Activated CD8-positive, alpha-beta memory T cell treated with anti-CD3 and anti-CD28 coated beads for 1 hour (primary cell): ENCODE measurements at regions not wholly inside any gene's neighbourhood (a gene's known extent, or its start where the extent isn't known, plus 50 kb on each side); places are given as distances from the start of the nearest gene placed in this dataset.
"Not testable (repeated sequence)": the region's sequence is repeated elsewhere in the genome, so short reads cannot be mapped to it uniquely, and the experiment has no call there.

ENCODE experiments used
- DNase-seq, 2 donors: peaks; one replicate each; pipeline ENCODE4 v3.0.0-alpha.2; 2020; ENCODE audit warnings: low read depth in 1 of 2; ENCODE audit errors: extremely low read depth in 1 of 2

DNA sequence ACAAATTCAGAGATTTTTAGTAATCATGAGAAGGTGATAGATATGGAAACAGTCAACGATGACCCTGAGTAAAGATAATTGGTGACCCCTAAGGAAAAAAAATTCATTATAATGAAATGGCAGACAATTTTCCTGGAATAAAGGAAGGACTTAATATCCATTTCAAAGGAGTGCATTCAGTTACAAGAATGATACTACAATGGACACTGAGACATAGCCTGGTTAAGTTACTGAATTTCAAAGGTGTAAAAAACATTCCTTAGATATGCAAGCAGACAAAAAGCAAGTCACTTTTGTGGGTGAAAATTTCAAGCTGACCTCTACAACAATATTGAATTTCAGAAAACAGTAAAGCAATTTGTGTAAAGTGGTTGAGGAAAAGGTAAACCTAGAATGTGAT is 1012.5 kb upstream of the SEMA6A start:
- DNase-seq: no peak

DNA sequence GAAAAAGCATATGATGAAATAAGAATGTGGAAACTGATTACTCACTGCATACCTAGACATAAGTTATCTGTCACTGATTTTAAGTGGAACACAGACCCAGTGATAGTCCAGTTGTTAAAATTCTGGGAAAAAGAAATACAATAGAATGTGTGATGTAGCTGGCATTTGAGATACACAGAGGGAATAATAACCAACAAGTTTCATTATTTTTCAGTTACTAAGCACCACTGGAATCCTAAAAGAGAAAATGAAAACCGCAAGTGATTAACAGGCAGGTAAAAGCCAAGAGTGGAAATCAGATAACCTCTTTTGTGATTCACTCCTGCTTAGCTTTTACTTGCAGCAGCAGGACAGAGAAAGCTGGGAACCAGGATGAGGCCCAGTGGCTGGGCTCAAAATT is 994.0 kb upstream of the SEMA6A start:
- no peak for DNase-seq

DNA sequence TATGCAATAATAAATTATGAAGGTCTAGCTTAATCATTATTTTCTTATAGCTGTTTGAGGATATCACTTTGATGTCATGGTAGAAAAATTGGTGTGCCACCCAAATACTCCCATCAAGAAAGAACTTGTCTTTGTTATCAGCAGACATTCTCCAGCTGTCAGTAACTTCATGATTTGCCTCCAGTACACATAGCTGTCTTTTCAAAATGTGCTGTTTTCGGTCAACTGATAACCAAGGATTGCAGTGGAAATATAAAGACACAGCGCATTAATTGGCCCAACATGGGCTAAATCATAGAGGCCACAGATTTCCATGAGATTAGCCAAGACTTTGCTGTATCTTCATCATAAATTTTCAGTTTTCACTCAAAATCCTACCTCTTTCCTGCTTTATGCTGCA is 993.5 kb upstream of the SEMA6A start:
- no peak for DNase-seq

DNA sequence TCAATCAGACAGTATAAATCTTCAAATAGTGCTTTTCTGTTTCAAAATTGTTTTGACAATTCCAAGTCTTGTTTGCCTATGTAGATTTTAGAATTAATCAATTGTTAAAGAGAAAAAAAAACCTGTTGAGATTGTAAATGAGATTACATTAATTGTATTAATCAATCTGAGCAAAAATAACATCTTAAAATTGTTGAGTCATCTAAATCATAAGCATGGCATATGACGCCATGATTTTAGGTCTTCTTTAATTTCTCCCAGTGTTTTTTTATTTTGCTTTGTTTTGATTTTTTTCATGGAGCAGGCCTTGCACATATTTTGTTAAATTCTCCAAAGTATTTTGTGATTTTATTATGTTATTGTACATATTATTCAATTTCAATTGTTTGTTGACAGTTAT is 988.0 kb upstream of the SEMA6A start:
- DNase-seq: no peak

DNA sequence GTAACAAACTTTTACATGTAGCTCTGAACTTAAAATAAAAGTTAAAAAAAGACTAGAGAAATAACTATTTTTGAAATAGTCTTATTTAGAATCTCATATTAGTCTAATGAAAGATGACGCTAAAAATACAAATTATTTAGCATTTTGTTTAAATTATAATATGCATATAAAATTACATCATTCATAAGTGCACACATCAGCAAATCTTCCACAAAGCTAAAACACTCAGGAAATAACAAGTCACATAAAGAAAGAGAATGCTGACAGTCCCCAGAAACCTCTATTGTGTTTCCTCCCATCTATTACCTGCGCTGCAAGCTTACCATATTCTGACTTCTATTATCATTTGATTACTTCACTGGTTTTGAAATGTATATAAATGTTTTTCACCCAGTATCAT is 986.9 kb upstream of the SEMA6A start:
- DNase-seq: no peak

DNA sequence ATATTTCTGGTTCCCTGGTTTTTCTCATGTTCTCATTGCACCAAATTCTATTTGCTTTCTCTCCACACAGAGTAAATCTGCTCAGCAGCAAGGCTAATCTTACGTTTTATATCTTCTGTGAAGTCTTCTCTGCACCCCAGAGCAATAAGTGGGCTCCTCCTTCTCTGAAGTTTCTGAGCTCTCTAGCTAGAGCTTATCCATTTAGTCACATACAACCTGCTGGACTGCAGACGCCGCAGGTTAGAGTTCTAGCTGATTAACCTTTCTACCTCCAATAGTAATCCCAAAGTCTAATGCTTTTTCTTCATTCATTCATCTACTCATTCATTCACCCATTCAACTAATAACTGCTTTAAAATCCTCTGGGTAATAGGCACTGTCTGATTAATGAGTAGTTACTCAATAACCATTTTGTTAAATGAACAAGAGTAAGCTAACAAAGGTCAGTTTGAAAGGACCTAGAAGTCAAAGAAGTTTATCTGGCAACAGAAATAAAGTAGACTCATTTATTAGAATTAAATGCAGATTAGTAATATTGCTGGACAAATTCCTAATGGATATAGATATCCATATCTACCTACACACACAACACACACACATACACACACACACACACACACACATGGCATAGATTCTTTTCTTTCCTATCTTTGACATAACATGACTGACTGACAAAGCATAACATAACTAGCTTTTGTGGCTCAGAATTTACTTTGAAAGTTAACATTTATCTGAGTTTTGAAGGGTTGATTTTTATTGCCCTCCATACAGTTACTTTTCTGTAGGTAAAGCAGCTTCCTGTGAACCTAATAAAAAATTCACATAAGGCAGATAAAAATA is 984.6 kb upstream of the SEMA6A start:
- DNase-seq: no peak

DNA sequence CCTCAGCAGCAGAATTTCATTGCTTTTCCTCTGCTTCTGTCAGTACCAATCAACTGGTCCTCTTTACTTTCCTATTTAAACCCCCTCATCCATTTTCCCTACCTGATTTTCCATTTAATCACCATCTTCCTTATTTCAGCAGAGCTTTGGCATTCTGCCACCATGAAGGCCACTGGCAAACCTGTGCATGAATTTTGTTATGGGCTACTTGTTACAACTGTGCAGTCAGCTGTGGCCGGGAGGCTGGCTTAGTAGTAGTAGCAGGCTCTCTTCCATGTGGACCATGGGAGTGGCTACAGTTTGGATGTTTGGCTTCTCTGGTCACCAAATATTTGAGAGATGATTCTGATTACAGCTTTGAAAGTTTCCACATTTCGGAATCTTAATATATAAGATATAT is 976.6 kb upstream of the SEMA6A start:
- DNase-seq: no peak

DNA sequence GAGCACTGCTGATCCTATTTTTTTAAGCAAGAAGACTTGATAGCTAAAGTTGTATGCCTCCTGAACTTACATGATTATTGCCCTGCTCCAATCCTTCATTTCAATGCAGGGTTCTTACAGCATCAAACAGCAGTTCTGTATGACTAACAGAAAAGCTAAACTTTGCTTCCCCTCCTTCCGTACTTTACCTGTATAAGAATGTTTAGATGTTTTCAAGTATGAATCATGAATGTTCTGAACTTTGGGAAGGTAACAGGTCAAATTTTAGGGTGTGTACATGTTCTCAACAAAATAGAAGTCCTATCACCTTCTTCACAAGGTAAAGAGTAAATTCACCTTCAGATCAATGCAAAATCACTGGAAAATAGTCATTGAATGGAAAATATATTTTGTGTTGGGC is 972.6 kb upstream of the SEMA6A start:
- no peak for DNase-seq

DNA sequence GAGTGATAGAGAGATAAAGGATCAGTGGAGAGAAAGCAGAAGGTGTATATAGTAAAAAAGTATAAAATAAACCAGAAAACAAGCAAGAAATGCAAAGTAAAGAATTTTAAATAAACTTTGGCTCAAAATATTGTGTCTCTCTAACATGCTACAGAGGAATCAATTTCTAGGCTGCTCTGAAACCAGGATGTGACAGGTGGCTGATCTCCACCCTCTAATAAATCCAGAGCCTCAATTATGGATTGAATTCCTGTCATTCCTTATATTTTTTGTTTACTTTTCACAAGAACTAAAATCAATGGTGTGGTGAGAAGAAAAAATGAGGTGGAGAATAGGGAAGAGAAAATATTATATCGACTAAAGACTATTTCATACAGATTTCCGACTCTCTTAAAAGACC is 965.1 kb upstream of the SEMA6A start:
- DNase-seq: no peak

DNA sequence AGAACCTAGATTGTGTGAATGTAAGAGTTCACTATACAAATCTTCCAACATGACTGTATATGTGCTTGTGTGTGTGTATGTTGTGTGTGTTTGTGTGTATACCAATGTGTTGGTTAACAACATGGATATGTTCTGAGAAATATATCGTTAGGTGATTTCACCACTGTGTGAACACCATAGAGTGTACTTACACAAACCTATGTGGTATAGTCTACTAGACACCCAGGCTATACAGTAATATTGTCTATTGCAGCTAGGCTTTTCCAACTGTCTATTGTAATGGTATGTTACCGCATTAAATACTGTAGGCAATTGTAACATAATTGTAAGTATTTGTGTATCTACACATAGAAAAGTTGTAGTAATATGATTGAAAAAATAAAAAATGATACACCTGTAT is 959.2 kb upstream of the SEMA6A start:
- no peak for DNase-seq

DNA sequence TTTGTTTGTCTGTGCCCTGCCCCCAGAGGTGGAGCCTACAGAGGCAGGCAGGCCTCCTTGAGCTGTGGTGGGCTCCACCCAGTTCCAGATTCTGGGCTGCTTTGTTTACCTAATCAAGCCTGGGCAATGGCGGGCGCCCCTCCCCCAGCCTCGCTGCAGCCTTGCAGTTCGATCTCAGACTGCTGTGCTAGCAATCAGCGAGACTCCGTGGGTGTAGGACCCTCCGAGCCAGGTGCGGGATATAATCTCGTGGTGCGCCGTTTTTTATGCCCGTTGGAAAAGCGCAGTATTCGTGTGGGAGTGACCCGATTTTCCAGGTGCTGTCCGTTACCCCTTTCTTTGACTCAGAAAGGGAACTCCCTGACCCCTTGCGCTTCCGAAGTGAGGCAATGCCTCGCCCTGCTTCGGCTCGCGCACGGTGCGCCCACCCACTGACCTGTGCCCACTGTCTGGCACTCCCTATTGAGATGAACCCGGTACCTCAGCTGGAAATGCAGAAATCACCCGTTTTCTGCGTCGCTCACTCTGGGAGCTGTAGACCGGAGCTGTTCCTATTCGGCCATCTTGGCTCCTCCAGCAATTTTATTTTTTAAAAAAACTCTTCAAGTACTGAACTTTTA is 958.5 kb upstream of the SEMA6A start:
- not testable (repeated sequence) for DNase-seq

DNA sequence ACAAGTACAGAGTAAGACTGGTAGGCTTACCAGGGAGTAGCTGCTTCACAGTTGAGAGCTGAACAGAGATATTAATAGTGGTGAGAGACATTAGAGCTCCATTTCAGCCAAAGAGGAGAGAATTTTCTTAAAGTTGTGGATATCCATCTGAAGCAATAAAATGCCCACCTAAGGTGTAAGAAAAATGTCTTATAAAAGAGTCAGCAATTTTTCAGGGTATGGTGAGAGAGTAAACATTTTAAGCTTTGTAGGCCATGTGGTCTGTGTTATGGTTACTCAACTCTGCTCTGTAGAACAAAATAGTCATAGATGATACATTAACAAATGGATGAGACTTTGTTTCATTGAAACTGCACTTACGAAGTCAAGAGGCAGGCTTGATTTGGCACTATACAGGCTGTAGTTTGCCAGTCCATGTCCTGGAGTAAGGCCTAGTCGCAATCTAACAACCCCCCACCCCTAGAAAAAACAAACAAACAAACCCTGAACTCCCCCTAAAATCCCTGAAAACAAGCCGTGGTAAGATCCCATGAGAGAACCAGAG is 945.4 kb upstream of the SEMA6A start:
- DNase-seq: no peak

DNA sequence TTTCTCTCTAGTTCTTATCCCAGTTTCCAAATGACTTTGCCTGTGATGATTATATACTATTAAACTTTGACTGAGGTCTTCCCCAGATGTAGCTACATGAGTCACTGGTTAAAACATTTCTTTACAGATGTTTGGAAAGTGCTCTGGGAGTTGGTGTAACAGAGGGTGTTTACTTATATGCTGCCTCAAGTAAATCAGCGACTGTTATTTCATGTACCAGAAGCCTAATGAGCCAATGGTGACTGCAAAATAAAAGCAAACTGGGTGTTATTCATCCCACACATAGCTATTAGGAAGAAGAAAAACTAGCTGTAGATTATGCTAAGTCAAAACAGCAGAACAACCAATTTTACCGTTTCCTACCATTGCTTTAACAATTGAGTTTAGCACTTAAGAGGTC is 929.7 kb upstream of the SEMA6A start:
- DNase-seq: no peak

DNA sequence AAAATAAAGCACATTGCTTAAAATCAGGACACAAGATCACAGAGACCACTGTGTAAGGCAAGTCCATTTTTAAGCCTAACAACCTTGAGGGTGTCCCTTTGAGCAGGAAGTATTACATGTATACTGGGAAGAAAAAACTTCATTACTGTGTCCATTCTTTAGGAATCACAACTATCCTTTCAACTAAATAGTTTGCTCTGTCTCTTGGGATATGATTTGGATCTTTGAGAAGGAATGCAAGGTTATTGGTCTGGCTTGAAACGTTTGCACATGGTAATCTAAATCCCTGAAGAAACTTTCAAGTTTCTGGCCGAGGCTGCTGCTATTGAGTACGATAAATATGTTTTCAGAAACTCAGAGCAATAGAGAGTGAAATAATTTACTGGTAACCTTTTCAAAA is 923.0 kb upstream of the SEMA6A start:
- DNase-seq: no peak

DNA sequence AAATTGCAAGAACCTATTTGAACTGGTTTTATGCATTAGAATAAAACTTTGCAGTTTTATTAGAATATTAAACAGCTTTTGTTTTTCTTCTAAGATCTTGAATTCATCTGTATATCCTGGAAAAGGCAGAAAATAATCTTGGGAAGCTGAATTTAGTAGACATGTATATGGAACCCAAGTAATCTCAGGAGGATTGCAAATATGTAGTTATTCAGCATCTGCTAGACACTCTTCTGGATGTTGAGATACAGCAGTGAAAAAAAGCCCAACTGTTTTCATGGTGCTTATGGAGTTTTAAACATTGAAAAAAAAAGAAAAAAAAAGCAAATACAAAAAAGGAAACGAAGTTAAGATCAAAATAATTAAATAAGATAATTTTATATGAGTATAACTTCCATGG is 922.2 kb upstream of the SEMA6A start:
- no peak for DNase-seq

DNA sequence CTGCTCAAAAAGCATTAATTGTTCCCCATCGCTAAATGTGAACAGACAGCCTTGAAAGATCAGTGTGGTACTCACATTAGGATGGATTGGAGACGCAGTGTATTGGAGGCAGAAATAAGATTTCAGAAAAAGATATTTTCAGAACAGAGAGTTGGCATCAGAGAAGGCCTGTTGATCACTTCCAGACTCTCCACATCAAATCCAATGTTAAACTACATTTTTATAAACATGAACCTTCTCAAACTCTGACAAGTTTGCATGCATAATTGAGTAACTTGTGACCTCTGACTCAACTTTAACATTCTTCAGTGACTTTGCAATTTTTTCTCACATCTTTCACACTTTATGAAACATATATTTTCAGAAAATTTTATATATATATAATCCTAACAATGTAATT is 919.6 kb upstream of the SEMA6A start:
- no peak for DNase-seq

DNA sequence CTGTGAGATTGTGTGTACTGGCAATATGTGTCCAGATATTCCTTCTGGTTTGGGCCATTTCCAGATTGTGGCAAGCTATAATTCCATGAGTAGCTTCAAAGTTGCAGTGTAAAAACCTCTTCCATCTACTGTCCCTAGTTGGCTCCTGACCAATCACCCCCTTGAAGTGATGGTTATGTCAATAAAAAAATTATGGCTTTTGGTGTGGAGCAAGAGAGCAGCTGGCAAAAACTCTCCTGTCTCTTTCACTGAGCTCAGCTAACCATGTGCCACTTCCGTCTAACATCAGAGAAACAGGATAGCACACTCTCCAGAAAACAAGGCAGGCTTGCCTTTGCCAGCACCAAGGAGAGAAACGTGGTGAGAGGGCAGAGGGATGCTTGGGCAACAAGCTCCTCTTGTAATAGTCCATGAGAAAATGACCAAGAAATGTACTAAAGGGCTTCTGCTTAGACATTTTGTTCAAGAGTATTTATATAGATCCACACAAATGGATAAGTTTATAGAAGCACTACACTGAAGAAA is 914.4 kb upstream of the SEMA6A start:
- DNase-seq: no peak

DNA sequence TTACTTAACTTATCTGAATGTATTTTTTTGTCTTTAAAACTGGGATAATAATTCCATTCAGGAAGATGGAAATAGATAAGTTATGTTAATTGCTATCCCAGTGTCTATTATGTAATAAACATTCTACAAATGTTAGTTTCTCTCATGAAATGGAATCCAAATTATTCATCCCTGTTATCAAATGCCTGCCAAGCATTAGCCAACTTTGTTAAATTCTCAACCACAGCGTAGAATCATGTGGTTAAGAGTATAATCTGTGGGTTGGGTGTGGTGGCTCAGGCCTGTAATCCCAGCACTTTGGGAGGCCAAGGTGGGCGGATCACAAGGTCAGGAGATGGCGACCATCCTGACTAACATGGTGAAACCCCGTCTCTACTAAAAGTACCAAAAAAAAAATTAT is 912.9 kb upstream of the SEMA6A start:
- no peak for DNase-seq

DNA sequence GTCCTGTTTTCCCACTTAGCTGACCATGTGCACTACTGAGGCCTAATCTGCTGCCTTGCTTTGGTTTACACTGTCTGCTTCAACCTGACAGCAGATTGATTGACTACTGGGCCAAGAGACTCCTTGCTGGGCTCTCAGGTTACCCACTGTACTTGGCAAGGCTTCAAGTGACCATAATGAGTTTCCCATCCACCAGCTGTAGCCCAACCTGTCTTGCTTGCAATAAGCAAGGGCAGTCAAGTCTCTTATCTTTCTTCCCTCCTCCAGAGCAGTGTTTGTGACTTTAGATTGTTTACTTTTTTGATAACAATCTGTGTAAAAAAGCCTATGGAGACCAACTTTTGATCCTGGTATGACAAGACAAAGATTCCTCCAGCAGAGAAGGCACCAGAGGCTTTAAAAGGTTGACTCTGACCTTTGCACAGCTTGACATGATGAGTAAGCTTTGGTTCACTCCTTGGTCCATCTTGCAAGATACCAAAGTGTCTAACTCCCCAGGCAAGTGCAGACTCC is 912.3 kb upstream of the SEMA6A start:
- no peak for DNase-seq

DNA sequence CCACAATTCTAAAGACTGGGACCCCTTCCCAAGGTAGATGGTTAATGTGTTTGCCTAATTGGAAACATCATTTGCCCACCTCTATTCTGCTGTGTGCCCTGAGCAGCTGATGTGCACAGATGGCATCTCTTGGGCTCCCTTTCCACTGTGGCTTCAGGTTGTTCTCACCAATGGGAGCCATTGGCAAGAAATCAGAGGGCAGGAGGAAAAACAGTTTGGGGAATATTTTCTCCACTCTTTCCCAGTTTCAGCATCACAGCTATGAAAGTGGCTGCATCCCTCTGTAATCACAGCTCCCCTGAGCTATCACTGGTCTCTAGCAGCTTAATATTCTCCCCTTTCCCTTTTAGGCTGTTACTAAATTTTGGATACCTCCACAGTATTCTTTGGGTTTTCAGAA is 911.6 kb upstream of the SEMA6A start:
- DNase-seq: no peak

DNA sequence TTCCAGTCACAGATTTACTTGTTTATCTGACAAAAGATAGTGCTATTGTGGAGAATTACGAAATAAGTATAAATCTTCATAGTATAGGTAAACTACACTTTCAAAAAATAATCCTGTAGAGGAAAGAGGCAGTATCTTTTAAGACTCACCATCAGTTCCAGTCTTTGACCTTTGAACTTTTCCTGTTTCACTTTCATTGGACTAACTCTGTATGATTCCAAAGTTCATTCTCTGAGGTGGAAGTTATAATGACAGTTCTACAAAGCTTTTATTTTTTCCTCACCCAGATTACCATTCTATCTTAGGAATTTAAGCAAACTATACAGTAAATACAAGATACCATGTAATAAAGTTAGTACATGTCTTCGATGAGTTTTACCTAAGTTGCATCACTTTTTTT is 901.3 kb upstream of the SEMA6A start:
- DNase-seq: no peak

DNA sequence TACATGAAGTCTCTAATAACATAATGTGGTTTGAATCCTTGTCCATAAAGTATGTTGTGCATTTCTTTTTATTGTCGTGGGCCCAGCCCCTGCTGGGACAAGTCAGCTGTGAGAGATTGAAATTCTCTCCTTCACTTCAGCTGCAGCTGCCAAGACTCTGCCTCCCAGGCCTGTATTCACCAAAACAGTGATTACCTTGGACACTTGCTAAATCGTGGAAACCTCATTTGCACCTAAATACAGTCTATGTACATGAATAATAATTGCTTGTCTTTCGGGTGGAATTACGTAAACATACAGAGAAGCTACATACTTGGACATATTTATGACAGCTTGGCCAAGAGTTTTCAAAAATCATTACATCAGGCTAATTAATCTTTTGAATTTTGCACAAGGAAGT is 898.5 kb upstream of the SEMA6A start:
- no peak for DNase-seq
